ENCODE measurements at regions not wholly inside any gene's neighbourhood (a gene's known extent, or its start where the extent isn't known, plus 50 kb on each side); places are given as distances from the start of the nearest gene placed in this dataset.

- no peak for TF ChIP-seq POLR2AphosphoS5 (IDR thresholded peaks at IDR 0.05)
- no peak for TF ChIP-seq POLR2A (IDR thresholded peaks at IDR 0.05)
- no peak for TF ChIP-seq CTCF (IDR thresholded peaks at IDR 0.05)
Observed at GRCh38 chr1:233497679-233498078, 116.2 kb upstream of the KCNK1 start.
